ENCODE measurements at regions not wholly inside any gene's neighbourhood (a gene's known extent, or its start where the extent isn't known, plus 50 kb on each side); places are given as distances from the start of the nearest gene placed in this dataset.

DNA sequence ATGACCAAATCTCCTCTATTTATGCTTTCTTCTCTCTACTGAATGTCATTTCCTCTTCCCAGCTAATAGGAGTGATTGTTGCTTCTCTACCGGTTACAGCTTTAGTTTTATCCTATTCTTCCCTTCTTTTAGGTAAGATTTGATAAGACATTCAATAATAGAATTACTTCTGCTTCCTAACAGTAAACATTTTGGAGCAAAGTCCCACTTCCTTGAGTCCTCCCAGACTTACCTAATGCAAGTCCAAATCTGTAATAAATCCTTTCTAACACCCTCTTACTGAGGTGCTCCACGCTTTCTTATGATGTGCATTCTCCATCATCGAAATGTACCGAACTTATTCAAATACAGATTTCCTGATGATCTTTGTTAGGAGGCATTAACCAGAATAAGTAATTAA, 79.2 kb upstream of the GPM6A start:
- TF ChIP-seq, protein P1, sequence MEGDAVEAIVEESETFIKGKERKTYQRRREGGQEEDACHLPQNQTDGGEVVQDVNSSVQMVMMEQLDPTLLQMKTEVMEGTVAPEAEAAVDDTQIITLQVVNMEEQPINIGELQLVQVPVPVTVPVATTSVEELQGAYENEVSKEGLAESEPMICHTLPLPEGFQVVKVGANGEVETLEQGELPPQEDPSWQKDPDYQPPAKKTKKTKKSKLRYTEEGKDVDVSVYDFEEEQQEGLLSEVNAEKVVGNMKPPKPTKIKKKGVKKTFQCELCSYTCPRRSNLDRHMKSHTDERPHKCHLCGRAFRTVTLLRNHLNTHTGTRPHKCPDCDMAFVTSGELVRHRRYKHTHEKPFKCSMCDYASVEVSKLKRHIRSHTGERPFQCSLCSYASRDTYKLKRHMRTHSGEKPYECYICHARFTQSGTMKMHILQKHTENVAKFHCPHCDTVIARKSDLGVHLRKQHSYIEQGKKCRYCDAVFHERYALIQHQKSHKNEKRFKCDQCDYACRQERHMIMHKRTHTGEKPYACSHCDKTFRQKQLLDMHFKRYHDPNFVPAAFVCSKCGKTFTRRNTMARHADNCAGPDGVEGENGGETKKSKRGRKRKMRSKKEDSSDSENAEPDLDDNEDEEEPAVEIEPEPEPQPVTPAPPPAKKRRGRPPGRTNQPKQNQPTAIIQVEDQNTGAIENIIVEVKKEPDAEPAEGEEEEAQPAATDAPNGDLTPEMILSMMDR (IDR thresholded peaks at IDR 0.05; ENCODE audit: insufficient read depth, low read length, poor library complexity, severe bottlenecking), result no peak
- TF ChIP-seq EZH2phosphoT487 (conservative IDR thresholded peaks at IDR 0.05; ENCODE audit: low read length), result no peak
- no peak overlapping the region for H3K4me2 ChIP-seq (ENCODE audit: low read depth, low read length, poor library complexity, severe bottlenecking)
- H3K9me2 ChIP-seq (replicated peaks; ENCODE audit: insufficient read depth, low read length), result no peaks in the 10 kb centered on the region
- H4K20me1 ChIP-seq (ENCODE audit: low read depth, low read length), result no peaks in the 10 kb centered on the region
- no peak overlapping the region for H3K4me3 ChIP-seq (ENCODE audit: insufficient read depth, low read length, poor library complexity, severe bottlenecking)
- H3K9me3 ChIP-seq (ENCODE audit: insufficient read depth, low read length), result no peaks in the 10 kb centered on the region
- no peaks in the 10 kb centered on the region for H3F3A ChIP-seq (ENCODE audit: insufficient read depth)
- H3K27me3 ChIP-seq (ENCODE audit: low read length), result no peaks in the 10 kb centered on the region
- H3K36me3 ChIP-seq (ENCODE audit: low read length), result no peaks in the 10 kb centered on the region; the same call in 1 of the 2 replicates
- H2AFZ ChIP-seq (ENCODE audit: low read depth, low read length, severe bottlenecking), result no peak overlapping the region
- H3K79me2 ChIP-seq (ENCODE audit: insufficient read depth, low read length), result no peaks in the 10 kb centered on the region
- no peak overlapping the region for H3K9ac ChIP-seq (ENCODE audit: low read length)
- no peak overlapping the region for H3K27ac ChIP-seq (ENCODE audit: low read depth, low read length)

DNA sequence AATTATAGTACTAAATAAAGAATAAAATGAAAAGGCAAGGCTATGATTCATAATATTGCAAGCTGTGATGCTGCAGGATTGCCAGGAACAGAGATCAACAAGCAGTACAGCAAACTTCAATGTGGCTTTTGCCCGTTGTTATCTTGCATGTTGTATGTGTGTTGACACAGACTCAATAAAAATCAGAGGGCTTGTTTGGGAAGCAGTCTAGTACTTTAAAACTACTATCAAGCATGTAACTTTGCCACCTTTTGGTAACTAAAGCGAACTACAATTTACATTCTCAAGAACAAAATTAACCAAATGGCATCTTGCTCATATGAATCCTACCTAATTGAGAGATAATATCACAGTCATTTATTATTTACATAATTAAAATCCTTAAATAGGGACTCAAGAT, 79.8 kb upstream of the GPM6A start:
- H3K79me2 ChIP-seq (ENCODE audit: insufficient read depth, low read length), result no peaks in the 10 kb centered on the region
- H3F3A ChIP-seq (ENCODE audit: insufficient read depth), result no peaks in the 10 kb centered on the region
- H3K4me2 ChIP-seq (ENCODE audit: low read depth, low read length, poor library complexity, severe bottlenecking), result no peak overlapping the region
- no peaks in the 10 kb centered on the region for H3K9me2 ChIP-seq (replicated peaks; ENCODE audit: insufficient read depth, low read length)
- H3K4me3 ChIP-seq (ENCODE audit: insufficient read depth, low read length, poor library complexity, severe bottlenecking), result no peak overlapping the region
- H3K9ac ChIP-seq (ENCODE audit: low read length), result no peak overlapping the region
- no peak overlapping the region for H2AFZ ChIP-seq (ENCODE audit: low read depth, low read length, severe bottlenecking)
- no peak for TF ChIP-seq EZH2phosphoT487 (conservative IDR thresholded peaks at IDR 0.05; ENCODE audit: low read length)
- TF ChIP-seq, protein P1 (IDR thresholded peaks at IDR 0.05; ENCODE audit: insufficient read depth, low read length, poor library complexity, severe bottlenecking), result peak; percentile 25
- H3K27ac ChIP-seq (ENCODE audit: low read depth, low read length), result no peak overlapping the region
- H3K9me3 ChIP-seq (ENCODE audit: insufficient read depth, low read length), result no peaks in the 10 kb centered on the region
- H4K20me1 ChIP-seq (ENCODE audit: low read depth, low read length), result no peaks in the 10 kb centered on the region
- no peaks in the 10 kb centered on the region; the same call in 1 of the 2 replicates for H3K36me3 ChIP-seq (ENCODE audit: low read length)
- no peaks in the 10 kb centered on the region for H3K27me3 ChIP-seq (ENCODE audit: low read length)

DNA sequence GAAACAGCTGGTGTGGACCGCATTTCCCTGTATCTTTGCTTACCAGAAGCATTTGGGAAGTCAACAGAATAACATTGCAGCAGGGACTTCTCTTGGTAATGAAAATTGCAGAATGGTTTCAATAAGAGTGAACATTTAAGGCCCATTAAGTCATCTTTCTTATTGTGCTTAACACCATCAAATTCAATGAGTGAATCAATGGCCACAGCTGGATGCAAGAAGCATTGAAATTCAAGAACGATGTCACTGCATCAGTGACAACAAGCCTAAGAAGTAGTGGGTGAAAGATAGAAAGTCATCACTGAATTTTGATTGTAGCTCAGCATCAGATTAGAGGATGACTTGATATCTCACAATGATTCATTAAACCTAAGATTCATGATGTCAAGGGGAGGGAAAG, 93.9 kb upstream of the GPM6A start:
- Histone ChIP-seq H3K4me2 (ENCODE audit: low read depth, low read length, poor library complexity, severe bottlenecking) (no peak overlapping the region), H3K36me3 (ENCODE audit: low read length) (no peaks in the 10 kb centered on the region), H3K27ac (ENCODE audit: low read depth, low read length) (no peak overlapping the region), H3K9me2 (replicated peaks; ENCODE audit: insufficient read depth, low read length) (no peaks in the 10 kb centered on the region), H3K9me3 (ENCODE audit: insufficient read depth, low read length) (no peaks in the 10 kb centered on the region), H4K20me1 (ENCODE audit: low read depth, low read length) (no peaks in the 10 kb centered on the region), H3K27me3 (ENCODE audit: low read length) (no peaks in the 10 kb centered on the region), H3F3A (ENCODE audit: insufficient read depth) (no peaks in the 10 kb centered on the region), H2AFZ (ENCODE audit: low read depth, low read length, severe bottlenecking) (no peak overlapping the region), H3K79me2 (ENCODE audit: insufficient read depth, low read length) (no peaks in the 10 kb centered on the region), H3K9ac (ENCODE audit: low read length) (no peak overlapping the region), H3K4me3 (ENCODE audit: insufficient read depth, low read length, poor library complexity, severe bottlenecking) (no peak overlapping the region)
- TF ChIP-seq, protein P1 (IDR thresholded peaks at IDR 0.05; ENCODE audit: insufficient read depth, low read length, poor library complexity, severe bottlenecking), result no peak

DNA sequence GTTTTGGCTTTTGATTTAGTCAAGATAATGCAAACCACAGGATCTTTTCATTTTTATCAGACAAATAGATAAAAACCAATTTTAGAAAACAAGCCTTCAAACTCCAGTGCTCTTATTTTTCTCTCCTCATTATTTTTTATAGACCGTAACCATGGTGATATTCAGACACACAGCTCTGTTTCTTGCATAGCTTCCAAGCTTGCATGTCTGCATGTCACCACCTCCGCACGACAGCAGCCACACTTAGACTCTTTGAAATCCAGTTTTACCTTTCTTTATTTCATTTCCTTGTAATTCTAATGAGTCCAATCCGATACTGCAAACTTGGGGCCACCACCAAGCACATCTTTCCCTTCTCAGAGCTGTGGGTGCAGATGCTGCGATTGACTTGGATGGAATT, 94.3 kb upstream of the GPM6A start:
- Histone ChIP-seq H3K4me3 (ENCODE audit: insufficient read depth, low read length, poor library complexity, severe bottlenecking) (no peak overlapping the region), H3K9me2 (replicated peaks; ENCODE audit: insufficient read depth, low read length) (no peaks in the 10 kb centered on the region)

More for the DNA sequence above, 94.3 kb upstream of the GPM6A start:
- Histone ChIP-seq H3K27me3 (ENCODE audit: low read length) (no peaks in the 10 kb centered on the region), H3K36me3 (ENCODE audit: low read length) (no peaks in the 10 kb centered on the region), H3K79me2 (ENCODE audit: insufficient read depth, low read length) (no peaks in the 10 kb centered on the region), H3F3A (ENCODE audit: insufficient read depth) (no peaks in the 10 kb centered on the region), H3K27ac (ENCODE audit: low read depth, low read length) (no peak overlapping the region), H3K9me3 (ENCODE audit: insufficient read depth, low read length) (no peaks in the 10 kb centered on the region), H4K20me1 (ENCODE audit: low read depth, low read length) (no peaks in the 10 kb centered on the region), H2AFZ (ENCODE audit: low read depth, low read length, severe bottlenecking) (no peak overlapping the region), H3K9ac (ENCODE audit: low read length) (no peak overlapping the region), H3K4me2 (ENCODE audit: low read depth, low read length, poor library complexity, severe bottlenecking) (no peak overlapping the region)
- TF ChIP-seq EZH2phosphoT487 (conservative IDR thresholded peaks at IDR 0.05; ENCODE audit: low read length), result no peak
- TF ChIP-seq, protein P1 (IDR thresholded peaks at IDR 0.05; ENCODE audit: insufficient read depth, low read length, poor library complexity, severe bottlenecking), result no peak
